HCT116 (cell line): ENCODE measurements at regions not wholly inside any gene's neighbourhood (a gene's known extent, or its start where the extent isn't known, plus 50 kb on each side); places are given as distances from the start of the nearest gene placed in this dataset.

Experiments used
- ATAC-seq: fragments of 200-7000 bp; cut with Tn5 transposase; 2 replicates; pipeline ENCODE4 v1.9.1; 2020; ENCODE audit warnings: mild to moderate bottlenecking, moderate library complexity
- BruUV-seq: library from RNA; stranded (reverse); fragments of 400-500 nt; replicated peaks from 2 replicates; lab custom pipeline; 2021; lab: Mats Ljungman, UMichigan
- CTCF ChIA-PET: fragments of 300-600 bp; sonication (Branson Sonifier 250); formaldehyde crosslinking; loops from one replicate; lab custom pipeline; 2021; ENCODE audit warnings: antibody characterized with exemption; lab: Charles Lee
- POLR2A ChIA-PET: fragments of 300-600, 350-600 bp; sonication (Branson Sonifier 250); formaldehyde crosslinking; loops from one replicate; lab custom pipeline; 2021; ENCODE audit warnings: antibody characterized with exemption; lab: Charles Lee
- RAD21 ChIA-PET, 2 experiments: fragments of 300-600 bp; sonication (Branson Sonifier 250); formaldehyde crosslinking; loops; one replicate each; lab custom pipeline; 2023; ENCODE audit warnings: low total read pairs in 2 of 2; ENCODE audit not compliant: uncharacterized antibody in 2 of 2, unreplicated experiment in 2 of 2, low non-redundant PET in 1 of 2; lab: Charles Lee
- DNase-seq: peaks from one replicate; pipeline ENCODE4 v3.0.0-alpha.2; 2010; ENCODE audit warnings: low read depth, low spot score
- H2AFZ ChIP-seq: fragments of 200-600 bp; shearing (Covaris generic), sonication (generic); 2 replicates; pipeline ENCODE4 v1.6.1; 2017; ENCODE audit warnings: low read depth, mixed run types, mixed read lengths, antibody characterized with exemption, low read length; ENCODE audit not compliant: poor library complexity, severe bottlenecking
- H3K27ac ChIP-seq: 2 replicates; pipeline ENCODE4 v1.5.1; 2012; ENCODE audit warnings: low read depth, low read length
- H3K27me3 ChIP-seq: fragments of 200-600 bp; sonication (generic); 2 replicates; pipeline ENCODE4 v1.6.1; 2016; ENCODE audit warnings: mixed run types, low read length, mixed read lengths; ENCODE audit not compliant: insufficient read depth
- H3K36me3 ChIP-seq, 2 experiments: fragments of 200-500 bp in 1 of 2; fragments of 200-600 bp in 1 of 2; sonication (Bioruptor generic) in 1 of 2; sonication (generic) in 1 of 2; 2 replicates each; pipeline versions ENCODE4 v1.5.1 to v1.6.1; 2014 to 2016; ENCODE audit warnings: low read length in 2 of 2, inconsistent platforms in 1 of 2, mixed read lengths in 1 of 2, mixed run types in 1 of 2; ENCODE audit not compliant: insufficient read depth in 2 of 2, control insufficient read depth in 1 of 2
- H3K4me1 ChIP-seq, 2 experiments: fragments of 200-600 bp in 1 of 2; sonication (generic) in 1 of 2; 2 replicates each; pipeline versions ENCODE4 v1.5.1 to v1.6.1; 2012 to 2017; ENCODE audit warnings: low read length in 2 of 2, inconsistent platforms in 1 of 2, mild to moderate bottlenecking in 1 of 2, mixed read lengths in 1 of 2, mixed run types in 1 of 2, moderate library complexity in 1 of 2; ENCODE audit not compliant: insufficient read depth in 2 of 2, control insufficient read depth in 1 of 2
- H3K4me2 ChIP-seq: fragments of 200-600 bp; sonication (generic); 2 replicates; pipeline ENCODE4 v1.6.1; 2017; ENCODE audit warnings: mixed run types, low read length, mixed read lengths
- H3K4me3 ChIP-seq, 2 experiments: fragments of 200-600 bp in 1 of 2; sonication (generic) in 1 of 2; replicated peaks in 1 of 2; 2 replicates each; pipeline ENCODE4 v1.5.1; 2011 to 2016; ENCODE audit warnings: low read length in 2 of 2, control low read depth in 1 of 2, low read depth in 1 of 2, mild to moderate bottlenecking in 1 of 2, mixed read lengths in 1 of 2, mixed run types in 1 of 2
- H3K79me2 ChIP-seq: fragments of 200-600 bp; sonication (generic); 2 replicates; pipeline ENCODE4 v1.6.1; 2017; ENCODE audit warnings: mild to moderate bottlenecking, mixed run types, low read length, moderate library complexity, mixed read lengths; ENCODE audit not compliant: insufficient read depth
- H3K9ac ChIP-seq: fragments of 200-600 bp; sonication (generic); 2 replicates; pipeline ENCODE4 v1.6.1; 2016; ENCODE audit warnings: low read length, mixed read lengths
- H3K9me2 ChIP-seq: fragments of 200-600 bp; sonication (generic), shearing (Covaris generic); 2 replicates; pipeline ENCODE4 v1.6.1; 2017; ENCODE audit warnings: mixed run types, mild to moderate bottlenecking, moderate library complexity; ENCODE audit not compliant: insufficient read depth
- H3K9me3 ChIP-seq, 2 experiments: fragments of 200-500 bp in 1 of 2; fragments of 200-600 bp in 1 of 2; sonication (Bioruptor generic) in 1 of 2; sonication (generic) in 1 of 2; 2 replicates each; pipeline ENCODE4 v1.6.1; 2014 to 2017; ENCODE audit warnings: low read length in 2 of 2, mixed read lengths in 2 of 2, inconsistent platforms in 1 of 2, low read depth in 1 of 2, mild to moderate bottlenecking in 1 of 2, mixed run types in 1 of 2, moderate library complexity in 1 of 2; ENCODE audit not compliant: control insufficient read depth in 1 of 2, insufficient read depth in 1 of 2
- H4K20me1 ChIP-seq: fragments of 200-600 bp; sonication (generic), shearing (Covaris generic); 2 replicates; pipeline ENCODE4 v1.6.1; 2017; ENCODE audit warnings: mixed run types, mild to moderate bottlenecking, moderate library complexity; ENCODE audit not compliant: insufficient read depth
- ATF3 ChIP-seq: IDR thresholded peaks from 2 replicates; pipeline ENCODE4 v1.6.1; 2012
- CBX3 ChIP-seq: IDR thresholded peaks from 2 replicates; pipeline ENCODE4 v1.6.1; 2012; ENCODE audit warnings: low read depth
- CEBPB ChIP-seq: IDR thresholded peaks from 2 replicates; pipeline ENCODE4 v1.6.1; 2012; ENCODE audit warnings: low read depth
- CTCF ChIP-seq, 3 experiments: fragments of 200-600 bp in 1 of 3; sonication (generic) in 1 of 3; IDR thresholded peaks in 2 of 3; conservative IDR thresholded peaks in 1 of 3; 2 replicates each; pipeline ENCODE4 v1.5.1; 2012 to 2017; ENCODE audit warnings: low read depth in 2 of 3, low read length in 2 of 3, antibody characterized with exemption in 1 of 3, borderline replicate concordance in 1 of 3, control low read depth in 1 of 3, mild to moderate bottlenecking in 1 of 3, mixed read lengths in 1 of 3, mixed run types in 1 of 3, moderate library complexity in 1 of 3; ENCODE audit not compliant: insufficient read depth in 1 of 3
- EGR1 ChIP-seq: IDR thresholded peaks from 2 replicates; pipeline ENCODE4 v1.6.1; 2012; ENCODE audit warnings: low read depth
- EZH2phosphoT487 ChIP-seq: fragments of 200-600 bp; IDR thresholded peaks from 2 replicates; pipeline ENCODE4 v1.6.1; 2018; ENCODE audit warnings: antibody characterized with exemption, borderline replicate concordance
- JUND ChIP-seq: IDR thresholded peaks from 2 replicates; pipeline ENCODE4 v1.6.1; 2012
- POLR2AphosphoS5 ChIP-seq: IDR thresholded peaks from 2 replicates; pipeline ENCODE4 v1.6.1; 2011; ENCODE audit warnings: mild to moderate bottlenecking, low read depth, low read length, moderate library complexity
- REST ChIP-seq: IDR thresholded peaks from 2 replicates; pipeline ENCODE4 v1.6.1; 2012; ENCODE audit warnings: low read depth
- SIN3A ChIP-seq: IDR thresholded peaks from 2 replicates; pipeline ENCODE4 v1.6.1; 2012; ENCODE audit warnings: low read depth
- SP1 ChIP-seq: IDR thresholded peaks from 2 replicates; pipeline ENCODE4 v1.6.1; 2012; ENCODE audit warnings: low read depth
- YY1 ChIP-seq: IDR thresholded peaks from 2 replicates; pipeline ENCODE4 v1.6.1; 2011; ENCODE audit warnings: low read length, low read depth, moderate library complexity, mild to moderate bottlenecking; ENCODE audit not compliant: insufficient replicate concordance; ENCODE audit errors: extremely low read depth
- intact Hi-C: fragments of 100-400 bp; cut with micrococcal nuclease; formaldehyde crosslinking; loops from 2 replicates; pipeline ENCODE4 v1.10.0; 2022

DNA sequence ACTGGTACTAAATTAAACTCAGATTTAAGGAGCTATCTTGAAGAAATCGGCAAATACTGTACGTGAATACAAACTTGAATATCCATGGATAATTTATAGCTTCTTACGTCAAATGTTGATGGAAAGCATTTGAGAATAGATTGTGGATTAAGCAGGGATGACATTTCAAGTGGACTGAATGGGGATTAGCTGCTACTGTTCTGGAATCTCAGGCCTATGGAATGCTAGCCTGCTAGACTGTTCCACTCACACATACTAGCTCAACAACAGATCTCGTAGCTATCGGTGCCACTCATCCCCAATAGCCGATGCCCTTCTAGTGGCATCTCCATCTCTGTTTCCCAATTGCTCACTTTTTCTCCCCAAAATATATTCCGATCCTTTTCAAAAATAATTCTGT lies 62.0 kb upstream of the USP25 start:
- Histone ChIP-seq H2AFZ (no peak overlapping the region), H3K9me2 (no peaks in the 10 kb centered on the region), H3K36me3 (no peaks in the 10 kb centered on the region), H3K4me3 (no peak overlapping the region), H3K4me2 (no peak overlapping the region), H3K79me2 (no peaks in the 10 kb centered on the region), H3K27me3 (no peaks in the 10 kb centered on the region), H3K27ac (no peak overlapping the region), H3K4me1 (no peaks in the 10 kb centered on the region), H3K9me3 (no peaks in the 10 kb centered on the region), H4K20me1 (no peaks in the 10 kb centered on the region), H3K9ac (no peak overlapping the region)
- TF ChIP-seq CTCF (IDR thresholded peaks at IDR 0.05 in 2 of 3, conservative IDR thresholded peaks at IDR 0.05 in 1 of 3; ENCODE audit: borderline replicate concordance in 1 of 3, insufficient read depth in 1 of 3, low read depth in 2 of 3, low read length in 2 of 3) (no peak), SP1 (no peak), JUND (no peak), CEBPB (no peak), SIN3A (no peak), EGR1 (no peak), REST (no peak), ATF3 (no peak), CBX3 (no peak), YY1 (no peak), POLR2AphosphoS5 (no peak), EZH2phosphoT487 (no peak)
- ChIA-PET CTCF (no interaction called here), POLR2A (no interaction called here), RAD21 (no interaction called here)
- no peak for ATAC-seq
- intact Hi-C loops, result no loop called here
- no TSS peak for BruUV-seq
- no peak for DNase-seq
